Kidney (tissue), 13 donors: ENCODE measurements at regions not wholly inside any gene's neighbourhood (a gene's known extent, or its start where the extent isn't known, plus 50 kb on each side); places are given as distances from the start of the nearest gene placed in this dataset.

Experiments used
- DNase-seq, 5 donors: peaks; one replicate each; pipeline ENCODE4 v3.0.0-alpha.2; 2013 to 2020
- FAIRE-seq: peaks from 2 replicates; lab custom pipeline; 2012; peaks lifted over from hg19 to GRCh38; lab: Jason Lieb, UNC
- H3K27ac ChIP-seq, 2 donors: one replicate each; pipeline ENCODE4 v1.7.0; 2013; ENCODE audit warnings: low read depth in 2 of 2, low read length in 2 of 2, inconsistent platforms in 1 of 2
- H3K27me3 ChIP-seq: one replicate; pipeline ENCODE4 v1.7.1; 2013; ENCODE audit warnings: low read length, inconsistent platforms; ENCODE audit not compliant: control insufficient read depth, insufficient read depth
- H3K36me3 ChIP-seq, 3 donors: one replicate each; pipeline versions ENCODE4 v1.7.0 to v1.7.1; 2013; ENCODE audit warnings: low read length in 3 of 3, control low read depth in 1 of 3, inconsistent platforms in 1 of 3; ENCODE audit not compliant: insufficient read depth in 3 of 3, control insufficient read depth in 2 of 3
- H3K4me1 ChIP-seq, 3 donors: one replicate each; pipeline versions ENCODE4 v1.7.0 to v1.7.1; 2013; ENCODE audit warnings: low read length in 3 of 3, inconsistent platforms in 1 of 3, low read depth in 1 of 3; ENCODE audit not compliant: control insufficient read depth in 2 of 3, insufficient read depth in 2 of 3
- H3K4me3 ChIP-seq, 3 donors: one replicate each; pipeline versions ENCODE4 v1.7.0 to v1.8.1; 2013; ENCODE audit warnings: low read length in 3 of 3, control low read depth in 1 of 3, inconsistent platforms in 1 of 3
- H3K9ac ChIP-seq, 3 donors: one replicate each; pipeline versions ENCODE4 v1.7.0 to v1.7.1; 2013; ENCODE audit warnings: low read length in 3 of 3, control low read depth in 1 of 3, inconsistent platforms in 1 of 3
- H3K9me3 ChIP-seq, 3 donors: one replicate each; pipeline versions ENCODE4 v1.7.0 to v1.7.1; 2013; ENCODE audit warnings: low read length in 3 of 3, control low read depth in 1 of 3, inconsistent platforms in 1 of 3; ENCODE audit not compliant: control insufficient read depth in 2 of 3, insufficient read depth in 1 of 3
- intact Hi-C: fragments of 100-400 bp; cut with DNase I; formaldehyde crosslinking; loops from one replicate; pipeline ENCODE4 v1.11.1; 2022
- TF ChIP-seq, protein P1 (sequence below): IDR thresholded peaks from 3 replicates; pipeline ENCODE4 v1.5.1; 2012; ENCODE audit warnings: mild to moderate bottlenecking, moderate library complexity, borderline replicate concordance; ENCODE audit not compliant: insufficient read depth; ENCODE audit errors: extremely low read depth
- donor health status: control.
- donor health status: control.
- donor health status: control.
- donor health status: control.
- donor health status: control.
- donor health status: DM: yes; HTN: yes; CAD: no.
- donor health status: Normal renal cell carcinoma (clear cell type).

DNA sequence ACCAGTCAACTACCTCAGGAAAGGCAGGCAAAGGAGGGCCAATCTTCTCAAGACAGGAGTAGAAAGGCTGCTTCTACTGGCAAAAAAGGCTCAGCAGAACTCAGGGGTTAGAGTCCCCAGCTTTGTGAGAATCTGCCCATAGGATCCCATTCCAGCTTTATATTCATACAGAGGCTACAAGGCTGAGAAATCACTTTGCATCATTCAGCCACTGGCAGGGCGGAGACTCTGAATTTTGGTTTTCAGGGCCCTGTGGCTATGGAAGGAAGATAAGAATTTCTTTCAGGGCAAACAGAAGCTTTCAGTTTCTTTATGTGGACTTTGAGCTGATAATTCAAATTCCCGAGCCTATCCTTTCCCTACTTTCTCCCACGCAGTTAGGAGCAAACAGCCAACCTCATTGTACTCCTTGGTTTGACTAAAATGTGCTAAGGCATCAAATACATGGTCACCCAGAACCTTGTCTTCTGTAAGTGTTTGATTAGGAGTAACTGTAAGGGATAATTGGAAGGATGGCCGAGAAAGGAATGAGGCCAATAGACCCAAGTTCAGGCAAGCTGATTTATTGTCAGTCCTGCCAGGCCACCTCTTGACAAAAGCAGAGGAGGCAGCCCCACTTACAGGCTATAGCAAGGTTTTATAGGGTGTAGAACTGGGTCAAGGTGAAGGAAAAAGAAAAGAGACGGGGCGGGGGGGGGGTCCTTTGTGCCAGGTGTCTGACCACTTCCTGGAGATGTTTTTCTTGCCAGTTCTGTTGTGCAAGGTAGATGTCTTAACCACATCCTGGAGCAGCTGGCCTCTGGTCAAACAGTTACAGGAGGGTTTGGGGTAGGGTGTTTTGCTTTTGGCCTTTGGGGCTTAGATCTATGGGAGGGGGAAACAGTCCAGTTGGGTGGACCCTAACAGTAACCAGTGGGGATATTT lies 165.3 kb upstream of the PPP1R2C start:
- intact Hi-C loops = no loop called here

DNA sequence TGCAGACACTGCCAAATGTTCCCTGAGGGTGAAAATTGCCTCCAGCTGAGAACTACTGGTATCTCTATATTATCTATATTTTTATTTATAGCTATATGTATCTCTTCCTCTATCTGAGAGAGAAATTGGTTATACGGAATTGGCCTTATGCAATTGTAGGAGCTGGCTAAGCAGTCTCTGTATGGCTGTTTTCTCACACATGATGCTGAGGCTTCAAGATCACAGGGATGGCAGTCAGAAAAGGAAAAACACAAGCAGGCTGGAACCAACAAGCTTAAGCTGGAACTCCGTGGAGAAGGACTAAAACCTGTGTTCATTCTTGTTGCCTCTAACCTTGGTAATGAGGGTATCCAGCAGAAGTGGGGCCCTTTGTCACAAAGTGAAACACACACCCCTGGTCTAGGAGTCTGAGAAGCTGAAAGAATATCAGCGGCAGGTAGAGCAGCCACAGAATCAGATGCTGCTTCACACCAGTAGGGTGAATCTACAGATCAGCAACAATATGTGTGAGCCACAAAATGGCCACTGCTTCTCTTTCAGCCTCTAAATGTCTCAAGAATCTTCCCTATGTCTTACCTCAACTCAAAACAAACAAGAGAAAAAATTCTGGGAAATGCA lies 166.5 kb upstream of the PPP1R2C start:
- no peak overlapping the region for H3K27ac ChIP-seq
- TF ChIP-seq, protein P1, sequence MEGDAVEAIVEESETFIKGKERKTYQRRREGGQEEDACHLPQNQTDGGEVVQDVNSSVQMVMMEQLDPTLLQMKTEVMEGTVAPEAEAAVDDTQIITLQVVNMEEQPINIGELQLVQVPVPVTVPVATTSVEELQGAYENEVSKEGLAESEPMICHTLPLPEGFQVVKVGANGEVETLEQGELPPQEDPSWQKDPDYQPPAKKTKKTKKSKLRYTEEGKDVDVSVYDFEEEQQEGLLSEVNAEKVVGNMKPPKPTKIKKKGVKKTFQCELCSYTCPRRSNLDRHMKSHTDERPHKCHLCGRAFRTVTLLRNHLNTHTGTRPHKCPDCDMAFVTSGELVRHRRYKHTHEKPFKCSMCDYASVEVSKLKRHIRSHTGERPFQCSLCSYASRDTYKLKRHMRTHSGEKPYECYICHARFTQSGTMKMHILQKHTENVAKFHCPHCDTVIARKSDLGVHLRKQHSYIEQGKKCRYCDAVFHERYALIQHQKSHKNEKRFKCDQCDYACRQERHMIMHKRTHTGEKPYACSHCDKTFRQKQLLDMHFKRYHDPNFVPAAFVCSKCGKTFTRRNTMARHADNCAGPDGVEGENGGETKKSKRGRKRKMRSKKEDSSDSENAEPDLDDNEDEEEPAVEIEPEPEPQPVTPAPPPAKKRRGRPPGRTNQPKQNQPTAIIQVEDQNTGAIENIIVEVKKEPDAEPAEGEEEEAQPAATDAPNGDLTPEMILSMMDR = no peak
- intact Hi-C loops = no loop called here
- no peaks in the 10 kb centered on the region for H3K27me3 ChIP-seq
- no peaks in the 10 kb centered on the region for H3K9me3 ChIP-seq
- no peak overlapping the region for H3K9ac ChIP-seq
- DNase-seq = no peak
- H3K4me3 ChIP-seq = no peak overlapping the region
- H3K36me3 ChIP-seq = no peaks in the 10 kb centered on the region
- FAIRE-seq = no peak
- no peaks in the 10 kb centered on the region for H3K4me1 ChIP-seq

More for the DNA sequence above, 165.3 kb upstream of the PPP1R2C start:
- H3K27me3 ChIP-seq = no peaks in the 10 kb centered on the region
- H3K9ac ChIP-seq = no peak overlapping the region
- TF ChIP-seq, protein P1 = no peak
- H3K36me3 ChIP-seq = no peaks in the 10 kb centered on the region
- no peaks in the 10 kb centered on the region for H3K4me1 ChIP-seq
- H3K4me3 ChIP-seq = no peak overlapping the region
- no peak for DNase-seq
- FAIRE-seq = no peak
- H3K9me3 ChIP-seq = no peaks in the 10 kb centered on the region
- no peak overlapping the region for H3K27ac ChIP-seq

DNA sequence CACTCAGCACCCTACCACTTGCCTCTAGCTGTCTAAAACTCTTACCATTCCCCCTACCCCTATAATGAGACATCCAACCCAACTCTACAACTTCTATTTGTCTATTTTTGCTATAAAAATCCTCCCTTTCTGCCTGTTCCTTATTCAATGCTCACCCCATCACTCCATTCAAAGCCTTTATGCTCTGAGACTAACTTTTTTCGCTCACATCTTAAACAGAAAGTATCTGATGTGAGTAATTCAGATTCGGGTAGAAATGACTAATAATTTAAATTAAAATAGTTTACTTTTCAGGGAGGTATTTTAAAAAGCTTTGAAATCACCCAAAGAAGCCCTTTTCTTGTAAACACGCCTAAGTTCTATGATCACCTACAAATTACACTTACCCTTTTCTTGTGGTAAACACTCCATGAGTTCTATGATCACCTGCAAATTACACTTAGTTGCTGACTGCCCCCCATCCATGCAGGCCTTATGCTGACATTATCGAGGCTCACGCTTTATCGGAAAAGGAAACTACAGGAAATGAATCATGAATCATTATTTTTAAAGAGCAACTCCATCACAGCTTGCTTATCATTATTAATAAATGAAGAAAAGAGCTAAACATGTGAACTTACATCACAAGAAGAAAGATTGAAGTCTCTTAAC lies 168.7 kb upstream of the PPP1R2C start:
- DNase-seq (no peak), FAIRE-seq (no peak)
- no peaks in the 10 kb centered on the region for H3K4me1 ChIP-seq
- H3K27ac ChIP-seq = no peak overlapping the region
- H3K36me3 ChIP-seq = no peaks in the 10 kb centered on the region
- H3K4me3 ChIP-seq = no peak overlapping the region
- no peak overlapping the region for H3K9ac ChIP-seq
- intact Hi-C loops = no loop called here
- no peaks in the 10 kb centered on the region for H3K27me3 ChIP-seq
- TF ChIP-seq, protein P1 = no peak
- no peaks in the 10 kb centered on the region for H3K9me3 ChIP-seq
